Stomach smooth muscle (tissue), 2 donors: ENCODE measurements at regions not wholly inside any gene's neighbourhood (a gene's known extent, or its start where the extent isn't known, plus 50 kb on each side); places are given as distances from the start of the nearest gene placed in this dataset.

Experiments
- H3K27ac ChIP-seq: one replicate; pipeline ENCODE4 v1.7.0; 2013; ENCODE audit warnings: mild to moderate bottlenecking, low read length, inconsistent platforms
- H3K27me3 ChIP-seq, 2 donors: one replicate each; pipeline ENCODE4 v1.7.0; 2013; ENCODE audit warnings: low read length in 2 of 2; ENCODE audit not compliant: insufficient read depth in 2 of 2, control insufficient read depth in 1 of 2
- H3K36me3 ChIP-seq, 2 donors: one replicate each; pipeline ENCODE4 v1.7.0; 2013; ENCODE audit warnings: low read length in 2 of 2; ENCODE audit not compliant: control insufficient read depth in 2 of 2, insufficient read depth in 2 of 2
- H3K4me1 ChIP-seq: one replicate; pipeline ENCODE4 v1.7.0; 2013; ENCODE audit warnings: low read length; ENCODE audit not compliant: control insufficient read depth, insufficient read depth
- H3K4me3 ChIP-seq, 2 donors: one replicate each; pipeline ENCODE4 v1.7.0; 2013; ENCODE audit warnings: low read length in 2 of 2
- H3K9ac ChIP-seq, 2 donors: one replicate each; pipeline ENCODE4 v1.7.0; 2013; ENCODE audit warnings: low read length in 2 of 2, mild to moderate bottlenecking in 1 of 2
- H3K9me3 ChIP-seq, 2 donors: one replicate each; pipeline ENCODE4 v1.7.0; 2013; ENCODE audit warnings: low read length in 2 of 2; ENCODE audit not compliant: control insufficient read depth in 2 of 2
- donor health status: healthy.
- donor health status: Pancreatic carcinoma.

DNA sequence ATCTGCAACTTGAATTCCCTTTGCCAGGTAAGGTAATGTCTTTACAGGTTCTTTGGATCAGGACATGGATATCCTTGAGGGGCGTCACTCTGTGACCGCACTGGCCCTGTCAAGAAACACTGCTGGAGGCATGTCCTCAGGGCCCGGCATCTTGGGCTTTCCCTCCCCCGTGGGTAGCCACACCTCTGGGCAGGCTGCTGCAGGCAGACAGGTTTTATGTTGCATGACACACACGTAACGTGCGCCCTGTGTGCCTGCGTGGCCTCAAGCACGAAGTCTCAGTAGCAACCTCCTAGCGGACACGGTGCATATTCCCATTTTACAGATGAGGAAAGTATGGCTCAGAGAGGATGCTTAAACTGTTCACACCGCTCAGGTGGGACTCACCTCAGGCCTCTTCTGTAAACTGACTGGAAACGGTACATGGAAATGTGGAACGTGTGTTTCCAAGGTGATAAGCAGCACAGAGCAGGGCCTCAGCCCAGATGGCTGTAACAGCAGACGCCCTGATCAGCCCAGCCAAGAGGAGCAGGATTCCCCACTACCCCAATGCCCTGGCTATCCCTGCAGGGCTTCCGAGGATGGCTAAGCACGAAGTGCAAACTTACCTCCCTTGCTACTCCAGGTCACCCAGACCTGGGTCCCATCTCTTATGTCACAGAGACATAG, 553.6 kb downstream of the TCERG1L start:
- Histone ChIP-seq H3K9ac (no peak overlapping the region), H3K27me3 (no peaks in the 10 kb centered on the region), H3K27ac (no peak overlapping the region), H3K36me3 (no peaks in the 10 kb centered on the region), H3K9me3 (no peaks in the 10 kb centered on the region), H3K4me3 (no peak overlapping the region), H3K4me1 (no peaks in the 10 kb centered on the region)

DNA sequence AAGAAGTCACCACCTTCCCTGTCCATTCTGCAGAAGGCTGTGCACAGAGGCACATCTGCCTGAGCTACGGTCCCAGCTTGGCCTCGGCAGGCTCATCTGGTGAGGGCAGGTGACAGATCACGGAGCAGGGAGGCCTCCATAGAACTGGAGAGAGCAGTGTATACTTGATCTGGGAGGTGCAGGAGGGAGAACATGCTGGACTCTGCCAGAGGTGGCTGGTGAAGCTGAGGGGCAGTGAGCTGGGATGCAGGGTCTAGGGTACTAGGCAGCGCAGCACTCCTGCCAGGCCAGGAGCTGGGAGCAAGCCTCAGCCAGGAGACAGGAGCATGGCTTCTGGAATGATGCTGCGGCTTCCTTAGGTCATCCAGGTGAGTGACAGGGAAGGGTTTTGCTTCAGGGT, 553.0 kb downstream of the TCERG1L start:
- Histone ChIP-seq H3K27me3 (no peaks in the 10 kb centered on the region), H3K4me1 (no peaks in the 10 kb centered on the region), H3K9me3 (no peaks in the 10 kb centered on the region), H3K9ac (no peak overlapping the region), H3K4me3 (no peak overlapping the region), H3K27ac (no peak overlapping the region), H3K36me3 (no peaks in the 10 kb centered on the region)

DNA sequence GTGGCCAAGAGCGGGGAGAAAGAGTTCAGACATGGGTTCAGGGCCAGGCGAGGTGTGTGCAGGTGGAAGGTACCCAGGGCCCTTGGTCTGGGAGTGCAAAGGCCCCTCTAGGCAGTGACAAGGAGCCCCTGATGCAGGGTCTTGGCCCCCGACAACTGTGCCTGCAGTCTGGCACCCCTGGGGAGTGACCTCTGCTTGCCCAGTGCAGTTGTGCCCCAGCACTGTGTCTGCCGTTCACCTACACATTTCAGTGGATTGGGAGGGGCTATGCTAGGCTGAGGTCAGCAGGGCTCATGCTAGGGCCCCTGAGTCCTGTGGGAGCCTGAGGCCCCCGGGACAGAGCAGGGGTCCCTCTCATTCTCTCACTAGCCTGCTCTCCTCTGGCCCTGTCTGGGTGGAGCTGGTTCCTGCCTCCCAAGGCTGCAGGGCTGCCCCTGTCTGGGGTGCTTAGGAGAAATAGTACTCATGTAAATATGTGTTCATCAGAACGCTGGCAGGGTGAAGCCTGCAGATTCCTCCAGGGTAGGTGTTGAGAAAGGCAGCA, 550.4 kb downstream of the TCERG1L start:
- H3K27me3 ChIP-seq: peaks cover 0 to 2% of the 10 kb centered on the region in 2 donors
- no peak overlapping the region for H3K9ac ChIP-seq
- H3K27ac ChIP-seq: no peak overlapping the region
- H3K4me1 ChIP-seq: no peaks in the 10 kb centered on the region
- no peaks in the 10 kb centered on the region for H3K9me3 ChIP-seq
- no peak overlapping the region for H3K4me3 ChIP-seq
- no peaks in the 10 kb centered on the region for H3K36me3 ChIP-seq

GRCh38 chr10:130761788-130762301, 549.7 kb downstream of the TCERG1L start:
- Histone ChIP-seq H3K4me1 (no peaks in the 10 kb centered on the region), H3K9me3 (no peaks in the 10 kb centered on the region), H3K9ac (no peak overlapping the region), H3K4me3 (no peak overlapping the region), H3K36me3 (no peaks in the 10 kb centered on the region), H3K27me3 (peaks cover 0 to 4% of the 10 kb centered on the region in 2 donors), H3K27ac (no peak overlapping the region)

DNA sequence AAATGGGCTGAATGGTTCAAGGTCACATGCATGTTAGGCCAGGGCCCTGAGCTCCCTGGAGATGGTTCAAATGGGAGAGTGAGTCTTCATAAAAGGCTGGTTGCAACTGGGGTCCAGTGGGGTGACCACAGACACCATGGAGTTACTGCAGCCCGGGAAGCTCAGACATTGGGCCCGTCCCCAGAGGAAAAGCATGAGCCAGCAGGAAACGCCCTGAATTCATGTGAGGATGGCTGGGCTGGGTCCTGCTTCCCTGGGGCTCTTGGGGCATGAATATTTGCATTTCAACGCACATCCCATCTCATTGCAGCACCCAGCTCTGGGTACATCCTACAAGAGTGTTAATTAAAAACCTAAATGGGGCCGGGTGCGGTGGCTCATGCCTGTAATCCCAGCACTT, 549.0 kb downstream of the TCERG1L start:
- Histone ChIP-seq H3K9me3 (no peaks in the 10 kb centered on the region), H3K9ac (no peak overlapping the region), H3K4me1 (no peaks in the 10 kb centered on the region), H3K27ac (no peak overlapping the region), H3K27me3 (peaks cover 0 to 4% of the 10 kb centered on the region in 2 donors), H3K36me3 (no peaks in the 10 kb centered on the region), H3K4me3 (no peak overlapping the region)

- Histone ChIP-seq H3K4me3 (no peak overlapping the region), H3K9me3 (no peaks in the 10 kb centered on the region), H3K4me1 (no peaks in the 10 kb centered on the region), H3K27me3 (peaks cover 0 to 4% of the 10 kb centered on the region in 2 donors), H3K36me3 (no peaks in the 10 kb centered on the region), H3K27ac (no peak overlapping the region), H3K9ac (no peak overlapping the region)
Measured at GRCh38 chr10:130763071-130763470, 548.5 kb downstream of the TCERG1L start.

DNA sequence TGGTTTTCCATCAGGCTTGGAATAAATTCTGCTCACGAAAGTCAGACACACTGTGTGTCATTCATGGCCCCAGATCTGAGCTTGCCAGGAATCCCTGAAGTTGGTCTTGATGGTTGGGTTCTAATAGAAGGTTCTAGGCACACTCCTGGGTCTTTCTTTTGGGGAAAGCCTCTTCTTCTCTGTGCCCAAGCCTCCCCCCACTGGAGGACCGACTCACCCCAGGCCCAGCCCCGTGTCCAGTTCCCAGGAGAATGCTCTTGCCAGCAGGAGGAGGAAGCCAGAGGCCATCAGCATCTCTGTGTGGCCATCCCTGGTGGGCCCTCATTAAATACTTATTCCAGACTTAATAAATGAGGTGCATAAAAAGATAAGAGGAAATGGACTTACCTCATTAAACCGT, 548.0 kb downstream of the TCERG1L start:
- H3K9ac ChIP-seq: no peak overlapping the region
- H3K27ac ChIP-seq: no peak overlapping the region
- no peak overlapping the region for H3K4me3 ChIP-seq
- no peaks in the 10 kb centered on the region for H3K36me3 ChIP-seq
- H3K27me3 ChIP-seq: peaks cover 0 to 4% of the 10 kb centered on the region in 2 donors
- no peaks in the 10 kb centered on the region for H3K9me3 ChIP-seq
- H3K4me1 ChIP-seq: no peaks in the 10 kb centered on the region

DNA sequence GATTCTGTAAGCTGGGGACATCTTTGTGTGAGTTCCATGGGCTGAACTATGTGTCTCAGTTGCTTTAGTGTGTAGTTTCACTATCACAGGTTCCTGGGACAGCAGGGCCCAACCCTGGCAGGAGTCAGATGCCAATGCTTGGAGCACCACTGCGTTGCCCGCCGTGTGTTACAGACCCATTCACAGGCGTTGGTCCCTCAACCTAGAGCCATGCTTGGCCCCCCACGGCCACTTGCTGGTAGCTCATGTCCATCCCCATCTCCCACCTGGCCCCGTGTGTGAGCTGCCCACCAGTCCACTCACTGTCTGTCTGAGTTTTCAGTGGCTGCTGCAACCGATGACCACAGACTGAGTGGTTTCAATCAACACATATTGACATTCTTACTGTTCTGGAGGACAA, 546.9 kb downstream of the TCERG1L start:
- no peak overlapping the region for H3K27ac ChIP-seq
- no peaks in the 10 kb centered on the region for H3K36me3 ChIP-seq
- no peak overlapping the region for H3K9ac ChIP-seq
- H3K27me3 ChIP-seq: peaks cover 0 to 4% of the 10 kb centered on the region in 2 donors
- no peak overlapping the region for H3K4me3 ChIP-seq
- peaks cover 0 to 5% of the 10 kb centered on the region in 2 donors for H3K9me3 ChIP-seq
- H3K4me1 ChIP-seq: no peaks in the 10 kb centered on the region

GRCh38 chr10:130766071-130766470, 545.5 kb downstream of the TCERG1L start:
- no peak overlapping the region for H3K27ac ChIP-seq
- H3K9ac ChIP-seq: no peak overlapping the region
- peaks cover 0 to 5% of the 10 kb centered on the region in 2 donors for H3K9me3 ChIP-seq
- H3K4me1 ChIP-seq: no peaks in the 10 kb centered on the region
- no peaks in the 10 kb centered on the region for H3K36me3 ChIP-seq
- no peak overlapping the region for H3K4me3 ChIP-seq
- peaks cover 0 to 4% of the 10 kb centered on the region in 2 donors for H3K27me3 ChIP-seq

GRCh38 chr10:130767116-130767730, 544.3 kb downstream of the TCERG1L start:
- Histone ChIP-seq H3K4me3 (no peak overlapping the region), H3K4me1 (no peaks in the 10 kb centered on the region), H3K9ac (no peak overlapping the region), H3K27ac (no peak overlapping the region), H3K36me3 (no peaks in the 10 kb centered on the region), H3K9me3 (peaks cover 0 to 5% of the 10 kb centered on the region in 2 donors), H3K27me3 (peaks cover 0 to 4% of the 10 kb centered on the region in 2 donors)
